Erythroblast (primary cell): ENCODE measurements at regions not wholly inside any gene's neighbourhood (a gene's known extent, or its start where the extent isn't known, plus 50 kb on each side); places are given as distances from the start of the nearest gene placed in this dataset.

Source experiments
- DNase-seq, 2 experiments: peaks; one replicate each; lab custom pipeline; 2025; lab: John Stamatoyannopoulos, UW
- GATA1 ChIP-seq: IDR thresholded peaks from 2 replicates; pipeline ENCODE4 v1.6.1; 2011; ENCODE audit warnings: low read depth, mild to moderate bottlenecking, control low read depth, low read length, moderate library complexity
- POLR2A ChIP-seq: IDR thresholded peaks from 2 replicates; pipeline ENCODE4 v1.6.1; 2011; ENCODE audit warnings: mild to moderate bottlenecking, low read length

DNA sequence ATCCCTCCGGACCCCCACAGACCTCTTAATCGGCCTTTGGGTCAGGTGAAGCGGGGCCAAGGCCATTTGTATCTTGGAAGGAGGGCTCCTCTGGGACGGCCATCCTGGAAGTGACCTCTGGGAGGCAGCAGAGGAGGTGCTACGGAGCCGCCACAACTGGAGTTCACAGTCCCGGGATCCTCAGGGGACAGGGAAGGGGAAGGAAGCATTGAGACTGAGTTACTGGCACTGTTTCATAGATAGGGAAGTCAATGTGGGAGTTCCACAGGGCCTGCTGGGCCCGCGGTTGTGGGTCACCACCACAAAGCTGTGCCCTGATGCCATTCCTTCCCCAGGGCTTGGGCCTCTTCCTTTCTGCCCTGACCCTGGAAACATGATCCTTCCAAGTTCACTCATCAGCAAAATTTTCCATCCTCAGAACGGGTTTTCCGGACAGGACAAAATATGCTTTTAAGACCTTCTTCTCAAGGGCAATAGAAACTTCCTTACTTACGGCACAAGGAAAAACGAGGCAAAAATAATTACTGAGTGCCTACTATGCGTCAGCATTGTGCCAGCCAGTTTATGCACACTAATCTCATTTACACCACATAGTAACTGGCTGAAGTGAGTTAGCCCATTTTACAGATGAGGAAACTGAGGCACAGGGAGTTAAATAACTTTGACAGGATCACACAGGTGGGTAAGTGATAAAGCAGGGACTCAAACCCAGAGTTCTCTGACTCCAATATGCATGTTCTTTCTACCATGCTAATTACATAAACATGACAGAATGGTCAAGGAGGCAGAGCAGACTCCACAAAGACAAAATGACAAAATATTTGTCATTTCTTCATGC is 143.8 kb downstream of the UNC5CL start:
- peak; percentile 8 to 45 for DNase-seq
- TF ChIP-seq GATA1 (no peak), POLR2A (no peak)

DNA sequence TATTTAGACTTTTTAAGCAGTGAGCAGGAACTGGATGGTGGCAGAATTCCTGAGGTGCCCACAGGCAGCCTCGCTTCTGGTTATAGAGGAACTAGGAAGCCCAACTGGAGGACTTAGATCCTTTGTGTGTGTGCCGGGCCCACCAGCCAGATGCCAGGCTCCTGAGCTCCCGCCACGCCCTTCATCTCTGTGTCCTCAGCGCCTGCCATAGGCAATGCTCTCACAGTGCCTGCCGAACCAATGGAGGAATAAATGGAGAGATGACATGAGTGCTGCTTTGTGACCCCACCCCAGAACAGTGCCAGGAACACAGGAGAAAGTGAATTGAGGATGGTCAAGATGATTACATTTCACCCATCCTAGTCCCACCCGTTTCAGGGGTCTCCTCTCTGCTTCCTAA is 146.0 kb downstream of the UNC5CL start:
- TF ChIP-seq GATA1 (no peak), POLR2A (no peak)
- DNase-seq: no peak

DNA sequence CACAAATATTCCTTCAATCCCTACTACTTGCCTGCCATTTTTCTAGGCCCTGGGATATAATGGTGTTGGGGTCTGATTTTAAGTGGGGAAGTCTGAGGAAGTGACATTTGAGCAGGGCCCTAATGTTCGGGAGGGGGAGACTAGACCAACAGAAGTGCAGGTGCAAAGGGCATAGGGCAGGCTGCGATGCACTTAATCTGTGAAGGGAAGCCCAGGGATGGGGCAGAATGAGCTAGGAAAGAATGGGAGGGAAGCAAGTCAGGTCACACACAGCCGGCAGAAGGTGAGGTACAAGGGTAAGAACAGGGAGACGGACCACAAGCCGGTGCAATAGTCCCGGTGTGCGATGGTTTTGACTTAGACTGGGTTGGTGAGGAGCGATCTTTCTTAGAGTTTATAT is 146.8 kb downstream of the UNC5CL start:
- no peak for TF ChIP-seq GATA1
- TF ChIP-seq POLR2A: no peak
- no peak for DNase-seq

DNA sequence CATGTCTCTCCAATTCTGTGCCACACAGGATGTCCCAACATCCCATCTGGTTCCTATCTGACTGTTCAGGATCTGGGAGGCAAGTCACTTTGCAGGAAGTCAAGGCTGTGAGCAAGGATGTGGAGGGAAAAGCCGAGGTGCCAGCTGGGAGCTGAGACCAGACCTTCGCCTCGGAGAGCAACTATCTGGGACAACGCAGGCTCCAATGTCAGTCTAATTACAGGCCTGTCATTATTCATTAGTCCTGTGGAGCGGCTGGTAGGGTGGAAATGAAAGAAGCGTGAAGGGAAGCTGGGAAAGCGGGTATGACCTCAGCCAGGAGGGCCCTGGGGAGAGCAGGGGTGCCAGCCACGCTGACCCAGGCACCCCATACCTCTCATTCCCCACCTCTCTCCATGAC is 147.3 kb downstream of the UNC5CL start:
- TF ChIP-seq GATA1 (no peak), POLR2A (no peak)
- DNase-seq: no peak

DNA sequence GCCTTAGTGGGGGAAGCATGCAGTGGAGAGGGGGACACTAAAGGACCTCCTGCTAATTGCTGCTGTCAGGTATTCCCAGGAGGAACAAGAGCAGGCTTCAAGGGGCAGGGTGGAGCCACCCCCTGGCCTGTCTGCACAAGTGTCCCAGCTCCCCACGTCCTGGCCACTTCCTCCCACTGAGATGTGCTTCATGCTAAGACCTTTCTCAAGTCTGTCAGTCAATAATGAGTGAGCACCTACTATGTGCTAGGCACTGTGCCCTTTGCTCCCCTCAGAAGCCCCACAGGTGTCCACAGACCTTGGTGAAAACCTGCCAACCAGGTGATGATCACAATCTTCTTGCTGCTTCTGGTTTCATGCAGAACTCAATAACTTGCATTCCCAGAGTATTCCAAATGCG is 147.9 kb downstream of the UNC5CL start:
- TF ChIP-seq GATA1 (no peak), POLR2A (no peak)

DNA sequence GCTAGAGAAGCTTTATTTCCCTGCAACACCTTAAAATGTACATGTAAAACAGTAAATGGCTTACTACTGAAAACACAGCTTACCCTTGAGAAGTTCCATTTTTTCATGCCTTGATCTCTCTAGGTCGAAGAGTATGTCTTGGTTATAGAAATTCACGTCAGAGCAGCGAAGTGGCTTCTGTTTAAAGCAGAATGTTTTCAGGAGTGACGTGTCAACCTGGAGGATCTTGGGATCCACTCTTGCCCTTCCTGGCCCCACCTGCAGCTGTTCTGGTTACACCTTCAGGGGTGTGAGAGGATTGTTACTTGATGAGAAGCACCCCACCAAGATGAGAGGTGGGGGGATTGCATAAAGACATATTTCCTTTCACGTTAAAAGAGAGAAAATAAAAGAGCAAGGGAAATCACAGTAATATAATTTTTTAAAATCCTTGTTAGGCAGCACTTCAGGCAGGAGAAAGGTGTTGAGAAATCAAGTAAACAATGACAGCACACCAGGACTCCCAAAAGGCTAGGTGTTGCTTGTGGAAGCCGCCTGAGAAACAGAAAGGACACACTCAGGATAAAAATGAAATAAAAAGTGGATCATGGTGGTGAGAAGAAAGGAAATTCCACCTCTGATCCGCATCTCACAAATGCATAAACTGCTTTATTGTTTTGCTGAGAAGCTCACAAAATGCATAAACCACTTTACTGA is 149.7 kb downstream of the UNC5CL start:
- DNase-seq: no peak
- no peak for TF ChIP-seq POLR2A
- no peak for TF ChIP-seq GATA1

More for the DNA sequence above, 147.9 kb downstream of the UNC5CL start:
- DNase-seq: no peak

DNA sequence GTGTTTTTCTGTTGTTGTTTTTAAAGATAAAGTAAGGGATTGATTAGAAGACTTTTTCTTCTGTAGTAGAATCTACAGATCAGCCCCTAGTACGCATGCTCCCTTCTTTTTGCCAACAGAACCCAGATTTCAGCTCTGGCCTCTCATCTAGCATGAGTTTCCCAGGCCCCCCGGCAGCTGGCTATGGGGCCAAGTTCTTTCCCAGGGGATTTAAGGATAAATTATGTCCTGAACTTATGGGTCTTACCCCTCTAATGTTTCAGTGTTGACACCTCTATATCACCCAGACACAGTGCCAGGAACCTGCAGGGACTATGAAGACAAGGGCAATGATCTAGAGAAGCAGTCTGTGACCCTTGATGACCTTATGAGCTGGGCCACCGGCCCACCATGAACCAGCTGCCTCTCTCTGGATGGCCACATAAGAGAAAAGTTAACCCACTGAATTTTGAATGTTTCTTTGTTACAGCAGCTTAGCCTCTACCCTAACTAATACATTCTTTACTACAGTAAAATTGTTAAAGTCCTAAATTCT is 150.5 kb downstream of the UNC5CL start:
- TF ChIP-seq GATA1 (no peak), POLR2A (no peak)
- no peak for DNase-seq

DNA sequence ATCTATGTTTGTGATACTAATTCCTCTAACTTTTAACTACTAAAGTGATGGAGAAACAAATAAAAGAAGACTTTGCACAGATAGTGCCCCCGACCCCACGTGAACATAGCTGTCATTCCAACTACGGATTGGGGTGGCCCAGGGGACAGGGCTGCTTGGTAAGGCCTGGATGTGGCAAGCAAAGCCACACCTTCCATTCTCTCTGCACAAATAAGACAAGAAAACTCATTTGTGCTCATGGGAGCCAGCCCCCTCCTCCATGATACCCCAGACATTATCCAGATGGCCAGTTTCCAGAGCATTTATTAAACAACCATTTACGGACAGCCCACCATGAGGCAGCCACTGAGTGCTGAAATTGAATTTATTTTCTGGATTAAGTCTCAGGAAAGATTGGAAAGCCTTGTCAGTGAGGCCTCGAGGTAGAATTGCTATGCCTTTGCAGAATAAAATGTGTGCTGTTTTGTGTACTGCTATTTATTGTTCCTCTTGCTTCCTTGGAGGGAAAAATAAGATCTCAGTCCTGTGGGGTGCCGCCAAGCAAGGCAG is 151.2 kb downstream of the UNC5CL start:
- DNase-seq: no peak
- TF ChIP-seq GATA1 (no peak), POLR2A (no peak)

DNA sequence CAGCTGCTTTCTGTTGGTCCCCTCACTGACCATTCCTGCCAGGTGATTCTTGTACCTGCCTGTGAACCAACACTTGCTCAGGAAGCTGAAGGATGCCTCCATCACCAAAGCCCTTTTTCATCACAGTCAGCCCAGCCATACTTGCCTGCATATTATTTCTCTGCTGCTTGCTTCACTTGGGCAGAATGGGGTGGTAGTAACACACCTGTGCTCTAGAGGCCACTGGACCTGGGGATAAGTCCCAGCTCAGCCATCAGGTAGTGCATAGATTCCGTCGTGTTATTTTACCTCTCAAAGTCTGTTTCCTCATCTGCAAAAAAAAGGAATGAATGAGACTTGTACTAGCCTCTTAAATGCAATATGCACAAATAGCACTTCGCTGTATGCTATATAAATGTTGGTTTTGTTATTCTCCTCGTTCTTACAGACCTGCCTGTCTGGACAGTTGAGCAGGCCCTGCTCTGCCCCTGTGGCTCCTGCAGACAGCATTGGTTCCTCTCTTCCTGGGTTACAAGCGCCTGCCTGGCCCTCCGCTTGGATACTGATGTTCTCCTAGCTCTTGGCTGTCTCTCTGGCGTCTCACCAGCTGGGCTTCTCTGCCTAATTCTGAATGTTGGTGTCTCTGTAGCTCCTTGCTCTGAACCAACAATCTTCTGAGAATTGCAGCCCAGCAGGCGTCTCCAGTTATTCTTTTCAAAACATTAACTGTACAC is 151.8 kb downstream of the UNC5CL start:
- no peak for TF ChIP-seq GATA1
- no peak for DNase-seq

DNA sequence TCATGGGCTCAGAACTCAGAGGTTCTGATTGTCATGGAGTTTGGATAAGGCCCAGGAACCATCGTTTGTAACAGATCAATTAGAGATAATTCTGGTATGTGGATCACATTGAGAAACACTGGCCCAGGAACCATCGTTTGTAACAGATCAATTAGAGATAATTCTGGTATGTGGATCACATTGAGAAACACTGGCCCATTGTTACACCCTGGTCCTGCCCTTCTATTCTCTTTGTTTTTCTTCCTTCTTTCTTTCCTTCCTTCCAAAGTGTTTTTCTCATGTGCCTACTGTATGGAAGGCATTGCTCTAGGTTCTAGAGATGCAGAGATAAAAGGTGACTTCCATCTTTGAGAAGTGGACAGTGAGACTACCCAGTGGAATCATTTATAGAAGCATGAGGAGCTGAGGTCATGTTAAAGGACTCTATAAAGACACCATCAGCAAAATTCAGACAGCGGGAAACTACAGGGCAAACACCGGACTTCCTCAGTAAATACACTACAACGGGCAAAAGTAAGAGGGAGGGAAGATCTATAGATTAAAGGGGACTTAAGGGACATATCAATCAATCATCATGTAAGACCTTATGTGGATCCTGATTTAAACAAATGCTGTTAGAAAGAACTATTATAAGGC is 153.8 kb downstream of the UNC5CL start:
- TF ChIP-seq POLR2A (no peak), GATA1 (no peak)
- no peak for DNase-seq

DNA sequence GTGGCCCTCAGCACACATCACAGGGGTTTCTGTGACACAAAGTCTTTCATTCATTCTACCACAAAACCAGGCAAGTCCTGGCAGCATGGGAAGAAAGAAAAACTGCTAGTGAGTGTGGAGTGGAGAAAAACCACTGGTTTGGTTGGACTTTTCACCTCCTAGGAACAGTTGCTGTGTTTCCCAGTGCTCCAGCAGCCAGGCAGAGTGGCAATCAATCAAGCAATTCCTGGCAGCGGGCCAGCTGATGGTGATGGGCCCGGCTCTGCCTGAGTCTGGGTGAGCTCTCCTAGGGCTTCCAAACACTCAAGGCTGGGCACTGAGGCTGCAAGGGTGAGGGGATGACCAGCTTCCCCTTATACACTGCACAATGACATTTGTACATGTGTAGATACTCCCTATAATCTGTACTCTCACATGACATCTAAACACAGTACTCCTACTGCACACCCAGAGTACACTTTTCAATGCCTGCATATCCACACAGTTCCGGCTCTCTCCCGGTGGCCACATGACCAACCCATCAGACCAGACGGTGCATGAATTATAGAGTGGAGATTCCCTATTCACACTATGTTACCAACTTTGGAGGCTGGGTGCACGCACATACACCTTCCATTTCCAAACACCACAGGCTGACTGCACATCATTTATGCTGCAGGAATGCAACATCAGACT is 156.6 kb downstream of the UNC5CL start:
- DNase-seq: no peak
- TF ChIP-seq GATA1 (no peak), POLR2A (no peak)

DNA sequence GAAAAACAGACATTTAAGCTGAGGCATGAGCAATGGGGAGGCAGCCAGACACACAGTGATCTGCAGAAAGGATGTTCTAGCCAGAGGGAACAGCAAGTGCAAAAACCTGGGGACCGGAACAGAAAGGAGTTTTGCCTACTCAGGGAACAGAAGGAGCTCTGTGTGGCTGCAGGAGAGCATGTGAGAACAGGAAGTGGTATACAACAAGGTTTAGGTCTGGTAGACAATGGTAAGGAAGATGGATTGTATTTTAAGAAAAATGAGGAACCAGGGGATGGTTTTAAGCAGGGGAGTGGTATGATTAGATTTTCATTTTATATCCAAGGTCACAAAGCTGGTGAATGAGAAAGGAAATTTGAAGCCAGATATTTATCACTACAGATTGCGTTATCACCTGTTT is 157.5 kb downstream of the UNC5CL start:
- DNase-seq: no peak
- no peak for TF ChIP-seq GATA1
- no peak for TF ChIP-seq POLR2A

DNA sequence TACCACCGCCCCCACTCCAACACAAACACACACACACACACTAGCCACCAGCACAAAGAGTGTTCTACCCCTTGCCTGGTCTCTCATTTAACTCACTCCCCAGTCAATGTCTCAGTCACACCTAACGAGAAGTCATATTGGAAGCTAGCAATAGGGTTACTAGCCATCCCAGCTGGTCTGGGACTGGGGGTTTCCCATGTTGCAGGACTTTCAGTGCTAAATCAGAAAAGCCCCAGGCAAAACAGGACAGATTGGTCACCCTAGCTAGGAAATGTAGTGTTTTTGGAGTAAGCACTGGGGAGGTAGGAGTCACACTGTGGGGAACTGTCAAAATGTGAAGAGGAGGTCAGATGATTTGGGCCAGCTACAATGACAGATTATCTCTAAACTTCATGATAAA is 158.1 kb downstream of the UNC5CL start:
- TF ChIP-seq POLR2A: no peak
- TF ChIP-seq GATA1: no peak
- DNase-seq: no peak

DNA sequence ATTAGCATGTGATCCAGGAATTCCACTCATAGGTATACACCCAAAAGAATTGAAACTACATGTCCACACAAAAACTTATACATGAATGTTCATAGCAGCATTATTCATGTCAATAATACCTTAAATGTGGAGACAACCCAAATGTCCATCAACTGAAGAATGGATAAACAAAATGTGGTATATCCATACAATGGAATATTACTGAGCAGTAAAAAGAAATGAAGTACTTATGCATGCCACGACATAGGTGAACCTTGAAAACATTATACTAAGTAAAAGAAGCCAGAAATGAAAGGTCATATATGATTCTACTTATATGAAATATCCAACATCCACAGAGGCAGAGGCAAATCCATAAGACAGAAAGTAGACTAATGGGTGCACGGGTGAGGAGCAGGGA is 159.9 kb downstream of the UNC5CL start:
- TF ChIP-seq POLR2A: no peak
- TF ChIP-seq GATA1: no peak
- no peak for DNase-seq
